GM21825 (cell line): ENCODE measurements at regions not wholly inside any gene's neighbourhood (a gene's known extent, or its start where the extent isn't known, plus 50 kb on each side); places are given as distances from the start of the nearest gene placed in this dataset.
A peak's percentile ranks its signal among the peaks of the same experiment; 100 is the strongest.

Source experiments
- ATAC-seq: cut with Tn5 transposase; IDR thresholded peaks from one replicate; pipeline ENCODE4 v1.9.1; 2021; ENCODE audit warnings: mild to moderate bottlenecking, moderate library complexity; ENCODE audit not compliant: unreplicated experiment

- no peak for ATAC-seq
These were observed 165.8 kb downstream of the UBE2E3 start for GRCh38 chr2:181146171-181146570.

GRCh38 chr2:181149056-181149455 lies 168.7 kb downstream of the UBE2E3 start:
- no peak for ATAC-seq

GRCh38 chr2:181152226-181152625 lies 171.8 kb downstream of the UBE2E3 start:
- no peak for ATAC-seq

- no peak for ATAC-seq
These were observed 172.3 kb downstream of the UBE2E3 start for GRCh38 chr2:181152701-181153100.

- ATAC-seq: no peak
These were observed 173.5 kb downstream of the UBE2E3 start for GRCh38 chr2:181153886-181154285.

GRCh38 chr2:181157326-181157725 lies 176.9 kb downstream of the UBE2E3 start:
- no peak for ATAC-seq

GRCh38 chr2:181158427-181158826 lies 178.0 kb downstream of the UBE2E3 start:
- no peak for ATAC-seq

- no peak for ATAC-seq
These were observed 181.2 kb downstream of the UBE2E3 start for GRCh38 chr2:181161615-181162014.

- ATAC-seq: no peak
These were observed 182.7 kb downstream of the UBE2E3 start for GRCh38 chr2:181163139-181163538.

- ATAC-seq: no peak
These were observed 183.3 kb downstream of the UBE2E3 start for GRCh38 chr2:181163691-181164090.

GRCh38 chr2:181164699-181165098 lies 184.3 kb downstream of the UBE2E3 start:
- peak; percentile 57 for ATAC-seq

- ATAC-seq: peak; percentile 77
These were observed 184.9 kb downstream of the UBE2E3 start for GRCh38 chr2:181165199-181165868.

- ATAC-seq: no peak
These were observed 189.1 kb downstream of the UBE2E3 start for GRCh38 chr2:181169503-181169902.

GRCh38 chr2:181170256-181170655 lies 189.9 kb downstream of the UBE2E3 start:
- no peak for ATAC-seq

GRCh38 chr2:181172676-181173075 lies 192.3 kb downstream of the UBE2E3 start:
- ATAC-seq: no peak

GRCh38 chr2:181174611-181175580 lies 194.5 kb downstream of the UBE2E3 start:
- ATAC-seq: peak; percentile 66

- no peak for ATAC-seq
These were observed 196.1 kb downstream of the UBE2E3 start for GRCh38 chr2:181176540-181176939.

- no peak for ATAC-seq
These were observed 197.0 kb downstream of the UBE2E3 start for GRCh38 chr2:181177376-181177775.

GRCh38 chr2:181178130-181178529 lies 197.7 kb downstream of the UBE2E3 start:
- no peak for ATAC-seq

- ATAC-seq: no peak
These were observed 198.5 kb downstream of the UBE2E3 start for GRCh38 chr2:181178823-181179412.

GRCh38 chr2:181183878-181184542 lies 203.6 kb downstream of the UBE2E3 start:
- ATAC-seq: peak; percentile 99
